ENCODE measurements at regions not wholly inside any gene's neighbourhood (a gene's known extent, or its start where the extent isn't known, plus 50 kb on each side); places are given as distances from the start of the nearest gene placed in this dataset.
A peak's percentile ranks its signal among the peaks of the same experiment; 100 is the strongest.
"Not testable (repeated sequence)": the region's sequence is repeated elsewhere in the genome, so short reads cannot be mapped to it uniquely, and the experiment has no call there.

DNA sequence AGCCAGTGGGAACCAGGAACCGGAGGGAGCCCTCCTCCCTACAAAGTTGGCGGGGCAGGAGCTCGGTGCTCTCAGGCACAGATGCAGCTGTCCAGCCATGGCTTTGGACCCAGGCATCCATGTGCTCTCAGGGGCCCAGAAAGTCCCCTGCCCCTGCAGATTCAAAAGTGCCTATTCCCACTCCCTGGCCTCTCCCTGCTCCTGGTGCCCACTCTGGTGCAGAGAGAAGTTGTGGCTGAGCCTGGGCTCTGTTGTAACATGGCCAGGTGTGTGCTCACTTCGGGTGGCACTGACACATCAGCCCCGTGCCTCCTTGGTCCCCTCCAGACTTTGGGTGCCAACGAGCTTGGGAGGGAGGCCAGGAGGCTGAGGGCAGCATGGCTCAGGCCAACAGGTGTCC lies 315.8 kb upstream of the KYNU start:
- no peak for DNase-seq

DNA sequence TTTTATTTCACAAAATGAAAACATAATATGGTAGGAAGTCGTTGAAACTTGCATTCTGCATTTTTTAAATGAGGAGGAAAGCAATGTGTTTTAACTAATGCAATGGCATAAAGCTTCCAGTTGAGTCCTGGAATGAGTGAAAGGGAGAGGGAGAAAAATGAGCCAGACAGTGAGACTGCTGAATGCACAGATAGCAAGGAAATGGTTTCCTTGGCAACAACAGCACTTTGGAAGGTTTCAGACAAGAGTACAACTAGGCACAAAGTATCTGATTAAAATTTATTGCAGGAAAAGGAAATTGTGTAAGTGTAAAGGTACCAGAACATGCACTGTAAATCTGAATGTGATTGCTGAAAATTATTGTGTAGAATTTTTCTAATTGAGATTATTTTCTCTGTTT lies 320.1 kb upstream of the KYNU start:
- no peak for DNase-seq

GRCh38 chr2:142545999-142546398 lies 331.5 kb upstream of the KYNU start:
- DNase-seq, result not testable (repeated sequence)

DNA sequence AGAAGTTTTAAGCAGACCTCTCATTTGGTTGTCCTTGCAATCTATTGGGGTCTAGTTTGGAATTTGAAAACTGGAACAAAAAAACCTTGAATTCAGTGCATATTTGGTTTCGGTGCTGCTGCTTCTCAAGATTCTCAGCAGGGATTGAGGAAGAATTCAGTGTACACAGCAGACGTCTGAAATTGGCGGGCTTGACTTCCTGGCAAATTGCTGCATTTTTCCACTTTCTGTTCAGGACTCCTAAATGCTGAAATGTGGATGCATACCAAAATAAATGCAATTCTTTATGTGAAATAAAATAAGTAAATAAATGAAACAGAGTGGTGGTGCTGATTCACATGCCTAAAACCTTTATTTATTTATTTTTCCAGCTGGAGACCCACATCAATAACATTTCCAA lies 332.4 kb upstream of the KYNU start:
- no peak for DNase-seq

- DNase-seq, result no peak
Observed at GRCh38 chr2:142544173-142544572, 333.3 kb upstream of the KYNU start.

DNA sequence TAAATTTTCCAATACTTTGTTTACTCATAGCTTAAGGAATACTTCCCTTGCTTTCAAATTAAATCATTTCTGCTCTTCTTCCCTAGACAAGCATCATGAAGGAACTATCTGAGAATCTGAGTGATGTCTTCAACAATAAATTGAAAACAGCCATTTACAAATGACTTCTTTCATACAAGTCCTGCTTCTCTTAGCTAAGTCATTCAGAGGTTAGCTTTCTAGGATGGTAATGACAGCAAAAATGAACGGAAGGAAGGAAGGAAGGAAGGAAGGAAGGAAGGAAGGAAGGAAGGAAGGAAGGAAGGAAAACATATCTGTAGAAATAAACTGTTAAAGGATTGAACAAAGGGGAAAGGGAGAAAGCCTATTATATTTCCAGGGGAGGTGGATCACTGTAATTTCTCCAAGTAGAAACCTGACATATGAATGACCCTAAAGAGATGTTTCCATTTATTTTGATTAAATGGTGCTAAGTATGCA lies 335.0 kb upstream of the KYNU start:
- DNase-seq, result no peak

DNA sequence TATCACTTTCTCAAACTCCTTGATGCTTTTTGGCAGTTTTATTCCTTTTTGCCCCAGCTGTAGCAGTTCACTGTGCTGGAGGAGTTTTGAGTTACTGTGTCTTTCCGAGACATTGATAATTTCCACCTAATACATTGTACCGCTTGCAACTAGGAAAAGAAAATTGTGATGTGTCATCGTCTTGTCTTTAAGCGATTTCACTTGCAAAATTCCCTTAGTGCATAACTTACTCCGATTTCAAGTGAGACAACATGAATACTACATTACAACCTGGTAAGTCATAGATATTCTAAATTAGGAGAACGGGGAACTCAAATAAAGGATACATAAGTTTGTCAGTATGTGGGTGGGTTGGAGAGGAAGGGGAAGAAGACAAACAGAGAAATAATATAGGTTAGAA lies 340.5 kb upstream of the KYNU start:
- no peak for DNase-seq

DNA sequence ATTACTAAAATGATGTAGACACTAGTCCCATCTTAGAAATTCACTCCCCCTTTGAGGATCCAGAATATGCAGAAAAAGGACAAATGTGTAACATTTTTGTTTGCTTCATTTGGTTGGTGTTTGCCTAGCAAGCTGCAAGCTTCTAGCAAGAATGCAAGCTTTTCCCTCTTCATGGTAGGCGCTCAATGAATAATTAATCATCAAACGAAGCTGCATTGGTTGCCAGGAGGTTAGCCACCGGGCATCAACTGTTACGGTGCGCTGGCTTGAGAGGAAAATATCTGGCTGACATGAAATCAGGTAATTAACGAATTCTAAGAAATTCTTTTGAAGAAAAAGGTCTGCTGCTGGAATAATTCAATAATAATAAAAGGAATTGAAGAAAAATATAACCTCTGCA lies 341.0 kb upstream of the KYNU start:
- DNase-seq, result no peak

GRCh38 chr2:142535311-142535710 lies 342.2 kb upstream of the KYNU start:
- no peak for DNase-seq

GRCh38 chr2:142533177-142533576 lies 344.3 kb upstream of the KYNU start:
- peak; percentile 23 for DNase-seq

- no peak for DNase-seq
Observed at GRCh38 chr2:142531377-142531776, 346.1 kb upstream of the KYNU start.

- no peak for DNase-seq
Observed at GRCh38 chr2:142525720-142526119, 351.7 kb upstream of the KYNU start.

- no peak for DNase-seq
Observed at GRCh38 chr2:142521492-142521891, 356.0 kb upstream of the KYNU start.

- DNase-seq, result no peak
Observed at GRCh38 chr2:142515493-142515892, 362.0 kb upstream of the KYNU start.

DNA sequence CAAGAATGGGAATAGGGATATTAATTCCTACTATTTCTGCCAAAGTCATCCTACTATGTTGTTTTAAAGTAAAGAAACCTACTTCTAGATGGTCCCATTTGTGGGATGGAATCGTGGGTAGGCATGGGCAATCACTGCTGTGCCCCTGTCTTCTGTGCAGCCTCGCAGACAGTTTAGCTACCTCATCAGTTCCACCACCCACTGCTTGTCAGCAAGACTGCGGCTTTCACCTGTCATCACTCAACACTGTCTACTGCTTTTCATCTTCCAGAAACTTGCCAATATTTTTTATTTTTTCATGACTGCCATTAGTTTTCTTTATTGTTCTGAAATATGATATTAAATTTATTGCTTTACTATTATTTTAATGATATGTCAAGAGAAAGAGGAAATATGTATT lies 368.1 kb upstream of the KYNU start:
- no peak for DNase-seq

DNA sequence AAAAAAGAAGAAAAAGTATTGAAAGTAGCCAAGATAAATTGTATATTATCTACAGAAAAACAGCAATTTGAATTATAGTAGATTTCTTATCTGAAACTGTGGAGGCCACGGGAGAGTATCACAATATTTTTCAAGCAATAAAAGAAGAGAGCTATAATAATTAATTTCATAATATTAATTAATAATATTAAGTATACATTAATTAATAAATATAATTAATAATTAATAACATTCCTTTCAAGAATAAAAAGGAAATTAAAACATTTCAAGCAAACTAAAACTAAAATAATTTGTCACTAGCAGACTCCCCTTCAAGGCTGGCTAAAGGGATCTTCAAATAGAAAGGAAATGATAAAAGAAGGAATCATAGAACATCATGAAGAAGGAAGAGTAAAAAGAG lies 372.7 kb upstream of the KYNU start:
- DNase-seq, result no peak

- DNase-seq, result no peak
Observed at GRCh38 chr2:142502402-142502801, 371.6 kb upstream of the LRP1B start.

DNA sequence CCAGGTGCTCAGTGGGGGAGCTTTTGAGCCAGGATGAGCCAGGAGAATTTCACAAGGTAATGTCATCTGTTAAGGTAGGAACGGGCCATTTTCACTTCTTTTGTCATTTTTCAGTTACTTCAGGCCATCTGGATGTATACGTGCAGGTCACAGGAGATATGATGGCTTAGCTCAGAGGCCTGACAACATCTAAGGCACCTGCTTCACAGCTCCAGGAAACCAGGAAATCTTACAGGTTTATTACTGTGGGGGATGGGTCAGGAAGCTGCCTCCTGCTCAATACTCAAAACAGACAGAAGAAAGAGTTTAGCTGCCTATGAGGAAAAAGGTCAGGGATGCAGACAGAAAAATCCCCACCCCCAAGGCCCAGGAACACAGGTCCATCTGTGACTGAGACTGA lies 364.3 kb upstream of the LRP1B start:
- DNase-seq, result no peak

DNA sequence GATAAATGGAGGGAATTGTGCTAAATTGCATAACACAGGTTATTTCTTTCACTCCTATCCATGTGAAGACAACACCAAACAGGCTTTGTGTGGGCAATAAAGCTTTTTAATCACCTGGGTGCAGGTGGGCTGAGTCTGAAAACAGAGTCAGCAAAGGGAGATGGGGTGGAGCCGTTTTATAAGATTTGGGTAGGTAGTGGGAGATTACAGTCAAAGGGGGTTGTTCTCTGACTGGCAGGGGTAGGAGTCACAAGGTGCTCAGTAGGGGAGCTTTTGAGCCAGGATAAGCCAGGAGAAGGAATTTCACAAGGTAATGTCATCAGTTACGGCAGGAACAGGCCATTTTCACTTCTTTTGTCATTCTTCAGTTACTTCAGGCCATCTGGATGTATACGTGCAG lies 358.8 kb upstream of the LRP1B start:
- DNase-seq, result not testable (repeated sequence)

DNA sequence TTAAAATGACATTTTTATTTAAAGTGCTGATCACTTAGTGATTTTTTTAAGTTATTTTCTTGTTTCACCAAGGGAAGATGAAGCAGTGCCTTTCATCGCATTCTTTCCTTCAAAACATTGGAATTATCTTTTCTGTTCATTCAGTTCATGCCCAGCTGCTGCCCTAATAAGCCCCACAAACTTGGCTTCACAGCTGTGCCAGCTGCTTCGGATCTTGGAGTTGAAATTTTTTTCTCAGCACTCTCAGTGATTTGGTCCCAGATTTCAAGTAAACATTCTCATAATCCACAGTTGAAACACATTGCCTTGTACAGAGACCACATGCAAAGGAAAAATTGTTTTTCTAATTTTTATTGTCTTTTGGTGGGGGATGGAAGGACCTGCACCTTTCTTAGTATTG lies 353.3 kb upstream of the LRP1B start:
- DNase-seq, result no peak

GRCh38 chr2:142483653-142484052 lies 352.8 kb upstream of the LRP1B start:
- DNase-seq, result no peak

DNA sequence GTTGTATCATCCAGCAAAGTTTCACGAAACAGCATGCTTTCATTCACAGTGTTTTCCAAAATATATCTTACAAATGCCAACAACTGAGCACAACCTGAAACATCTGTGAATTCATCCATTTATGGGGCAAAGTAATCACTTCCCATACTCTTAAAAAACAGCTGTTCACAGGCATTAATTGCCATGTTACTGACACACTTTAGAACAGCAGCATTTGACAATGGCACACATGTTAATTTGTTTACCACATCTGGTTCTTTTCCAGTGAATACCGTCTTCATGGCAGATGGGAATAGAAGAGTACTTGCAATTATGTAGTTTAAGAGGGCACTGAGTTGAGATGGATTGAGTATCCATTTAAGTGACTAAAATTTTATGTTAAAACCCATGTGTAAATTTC lies 347.4 kb upstream of the LRP1B start:
- DNase-seq, result no peak

GRCh38 chr2:142472382-142472781 lies 341.6 kb upstream of the LRP1B start:
- no peak for DNase-seq

DNA sequence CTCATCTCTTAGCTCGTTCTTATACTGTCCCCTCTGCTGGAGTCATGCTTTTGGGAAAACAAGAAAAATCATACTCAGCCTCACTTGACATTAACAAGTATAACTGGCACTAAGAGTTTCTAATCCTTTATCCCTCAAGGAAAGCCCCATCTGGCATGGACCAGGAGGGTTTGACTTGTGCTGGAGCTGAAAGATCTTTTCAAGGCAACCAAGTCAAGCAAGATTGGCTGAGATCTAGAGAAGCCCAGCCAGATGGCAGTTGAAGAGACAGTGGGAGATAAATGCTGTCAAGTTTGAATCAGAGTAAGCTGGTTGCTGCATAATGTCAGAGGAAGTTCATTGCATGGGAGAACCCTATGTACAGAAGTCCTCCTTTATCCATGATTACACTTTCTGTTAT lies 336.5 kb upstream of the LRP1B start:
- DNase-seq, result no peak

GRCh38 chr2:142463047-142463446 lies 332.2 kb upstream of the LRP1B start:
- DNase-seq, result no peak

DNA sequence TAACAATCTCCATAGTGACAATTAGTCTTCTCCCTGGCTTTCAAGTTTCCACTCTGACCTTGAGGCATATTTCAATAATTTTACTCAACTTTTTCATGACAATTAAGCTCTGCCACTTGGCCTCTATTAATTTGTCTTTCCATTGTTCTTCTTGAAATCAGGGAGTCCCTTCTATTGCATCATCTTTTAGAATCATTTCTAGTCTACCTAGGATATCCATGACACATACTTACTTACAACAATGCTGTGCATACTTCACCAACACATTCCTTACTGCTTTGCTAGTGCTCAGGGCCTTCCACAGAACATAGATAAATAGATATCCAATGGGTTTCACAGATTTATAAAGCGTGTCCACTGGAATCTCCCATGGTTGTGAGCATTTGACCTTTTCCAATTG lies 331.5 kb upstream of the LRP1B start:
- DNase-seq, result no peak
